Forelimb muscle (tissue), 1 donor: ENCODE measurements at regions not wholly inside any gene's neighbourhood (a gene's known extent, or its start where the extent isn't known, plus 50 kb on each side); places are given as distances from the start of the nearest gene placed in this dataset.
"Not testable (repeated sequence)": the region's sequence is repeated elsewhere in the genome, so short reads cannot be mapped to it uniquely, and the experiment has no call there.

ENCODE experiments used
- DNase-seq: peaks from one replicate; pipeline ENCODE4 v3.0.0-alpha.2; 2013; ENCODE audit warnings: low read depth

- no peak for DNase-seq
These were observed 275.9 kb upstream of the CCNG1 start for GRCh38 chr5:163161512-163161911.

GRCh38 chr5:163162645-163163044 is 274.8 kb upstream of the CCNG1 start:
- no peak for DNase-seq

GRCh38 chr5:163163858-163164257 is 273.5 kb upstream of the CCNG1 start:
- no peak for DNase-seq

- no peak for DNase-seq
These were observed 272.1 kb upstream of the CCNG1 start for GRCh38 chr5:163165277-163165676.

- DNase-seq: not testable (repeated sequence)
These were observed 267.2 kb upstream of the CCNG1 start for GRCh38 chr5:163170161-163170560.

GRCh38 chr5:163172540-163173338 is 264.7 kb upstream of the CCNG1 start:
- DNase-seq: no peak

GRCh38 chr5:163177971-163178370 is 259.4 kb upstream of the CCNG1 start:
- no peak for DNase-seq

- no peak for DNase-seq
These were observed 252.1 kb upstream of the CCNG1 start for GRCh38 chr5:163185315-163185714.

GRCh38 chr5:163189023-163189553 is 248.3 kb upstream of the CCNG1 start:
- no peak for DNase-seq

- DNase-seq: no peak
These were observed 247.1 kb upstream of the CCNG1 start for GRCh38 chr5:163190283-163190682.

- DNase-seq: no peak
These were observed 246.6 kb upstream of the CCNG1 start for GRCh38 chr5:163190784-163191183.

GRCh38 chr5:163193886-163194285 is 243.5 kb upstream of the CCNG1 start:
- no peak for DNase-seq

GRCh38 chr5:163205645-163206044 is 231.8 kb upstream of the CCNG1 start:
- no peak for DNase-seq

GRCh38 chr5:163221581-163221980 is 215.8 kb upstream of the CCNG1 start:
- no peak for DNase-seq

- no peak for DNase-seq
These were observed 214.4 kb upstream of the CCNG1 start for GRCh38 chr5:163222982-163223381.

GRCh38 chr5:163244445-163244987 is 192.9 kb upstream of the CCNG1 start:
- DNase-seq: no peak

GRCh38 chr5:163245584-163245983 is 191.8 kb upstream of the CCNG1 start:
- no peak for DNase-seq

GRCh38 chr5:163248333-163248732 is 189.1 kb upstream of the CCNG1 start:
- no peak for DNase-seq

- no peak for DNase-seq
These were observed 188.5 kb upstream of the CCNG1 start for GRCh38 chr5:163248871-163249270.

- DNase-seq: no peak
These were observed 184.4 kb upstream of the CCNG1 start for GRCh38 chr5:163252950-163253349.

GRCh38 chr5:163259495-163259894 is 177.9 kb upstream of the CCNG1 start:
- DNase-seq: no peak

- DNase-seq: no peak
These were observed 176.9 kb upstream of the CCNG1 start for GRCh38 chr5:163260471-163260870.

- no peak for DNase-seq
These were observed 176.4 kb upstream of the CCNG1 start for GRCh38 chr5:163260961-163261360.
